T-cell (primary cell): ENCODE measurements at regions not wholly inside any gene's neighbourhood (a gene's known extent, or its start where the extent isn't known, plus 50 kb on each side); places are given as distances from the start of the nearest gene placed in this dataset.

Experiments
- ATAC-seq, 4 experiments: fragments of 200-7000 bp in 3 of 4; fragments of 150-1000 bp in 1 of 4; cut with Tn5 transposase; replicated peaks in 1 of 4; 1 replicate in 3 of 4; 2 replicates in 1 of 4; pipeline ENCODE4 v1.10.0; 2021; ENCODE audit warnings: moderate library complexity in 3 of 4, mild to moderate bottlenecking in 2 of 4, moderate number of reproducible peaks in 1 of 4
- CTCF ChIA-PET, 2 donors: fragments of 300-600 bp; sonication (Branson Sonifier 250); formaldehyde crosslinking; loops; one replicate each; lab custom pipeline; 2022; ENCODE audit warnings: antibody characterized with exemption in 2 of 2; lab: Charles Lee
- POLR2A ChIA-PET, 2 donors: fragments of 300-600 bp; sonication (Branson Sonifier 250); formaldehyde crosslinking; loops; one replicate each; lab custom pipeline; 2022; ENCODE audit warnings: antibody characterized with exemption in 2 of 2; lab: Charles Lee
- DNase-seq, 35 experiments: peaks; one replicate each; pipeline versions ENCODE4 v3.0.0 to v3.0.0-alpha.2; 2013 to 2023
- H3K27ac ChIP-seq: one replicate; pipeline ENCODE4 v1.5.1; 2013; ENCODE audit warnings: low read length
- H3K27me3 ChIP-seq, 2 experiments: replicated peaks in 1 of 2; 1 replicate in 1 of 2; 2 replicates in 1 of 2; pipeline versions ENCODE4 v1.6.1 to v1.7.0; 2013; ENCODE audit warnings: low read length in 1 of 2, mixed read lengths in 1 of 2; ENCODE audit not compliant: control insufficient read depth in 2 of 2, insufficient read depth in 2 of 2; ENCODE audit errors: extremely low read depth in 1 of 2
- H3K36me3 ChIP-seq, 2 donors: 1 replicate in 1 of 2; 2 replicates in 1 of 2; pipeline versions ENCODE4 v1.6.1 to v1.7.0; 2013; ENCODE audit warnings: low read length in 1 of 2; ENCODE audit not compliant: control insufficient read depth in 2 of 2, insufficient read depth in 1 of 2; ENCODE audit errors: extremely low read depth in 1 of 2
- H3K4me1 ChIP-seq, 2 experiments: 1 replicate in 1 of 2; 2 replicates in 1 of 2; pipeline versions ENCODE4 v1.6.1 to v1.7.0; 2013; ENCODE audit warnings: low read length in 2 of 2, mixed read lengths in 1 of 2; ENCODE audit not compliant: insufficient read depth in 2 of 2, control insufficient read depth in 1 of 2; ENCODE audit errors: extremely low read depth in 1 of 2
- H3K4me3 ChIP-seq, 2 donors: 1 replicate in 1 of 2; 2 replicates in 1 of 2; pipeline versions ENCODE4 v1.5.1 to v1.7.0; 2013; ENCODE audit warnings: mild to moderate bottlenecking in 2 of 2, low read length in 1 of 2, moderate library complexity in 1 of 2; ENCODE audit not compliant: control insufficient read depth in 1 of 2; ENCODE audit errors: extremely low read depth in 1 of 2
- H3K9me3 ChIP-seq: 2 replicates; pipeline ENCODE4 v1.7.0; 2013
- H3K27ac Mint-ChIP-seq, 2 donors: one replicate each; pipeline ENCODE4 v1.8.0; 2020 to 2021; ENCODE audit warnings: mild to moderate bottlenecking in 2 of 2, mixed read lengths in 2 of 2
- H3K27me3 Mint-ChIP-seq, 2 donors: one replicate each; pipeline ENCODE4 v1.8.0; 2021 to 2022; ENCODE audit warnings: mixed read lengths in 2 of 2
- H3K36me3 Mint-ChIP-seq: one replicate; pipeline ENCODE4 v1.8.0; 2021; ENCODE audit warnings: mixed read lengths
- H3K4me1 Mint-ChIP-seq, 3 donors: one replicate each; pipeline ENCODE4 v1.8.0; 2020 to 2022; ENCODE audit warnings: mixed read lengths in 3 of 3, mild to moderate bottlenecking in 1 of 3
- H3K4me3 Mint-ChIP-seq, 3 donors: one replicate each; pipeline ENCODE4 v1.8.0; 2020 to 2022; ENCODE audit warnings: mild to moderate bottlenecking in 3 of 3, mixed read lengths in 3 of 3, moderate library complexity in 3 of 3
- H3K9me3 Mint-ChIP-seq, 3 donors: one replicate each; pipeline ENCODE4 v1.8.0; 2020 to 2022; ENCODE audit warnings: mixed read lengths in 3 of 3
- WGBS: methylation state at CpG from one replicate; pipeline ENCODE4 v1.1.5; 2013; ENCODE audit warnings: missing lambda C conversion rate; ENCODE audit not compliant: insufficient coverage; 5-methylcytosine and 5-hydroxymethylcytosine counted together

DNA sequence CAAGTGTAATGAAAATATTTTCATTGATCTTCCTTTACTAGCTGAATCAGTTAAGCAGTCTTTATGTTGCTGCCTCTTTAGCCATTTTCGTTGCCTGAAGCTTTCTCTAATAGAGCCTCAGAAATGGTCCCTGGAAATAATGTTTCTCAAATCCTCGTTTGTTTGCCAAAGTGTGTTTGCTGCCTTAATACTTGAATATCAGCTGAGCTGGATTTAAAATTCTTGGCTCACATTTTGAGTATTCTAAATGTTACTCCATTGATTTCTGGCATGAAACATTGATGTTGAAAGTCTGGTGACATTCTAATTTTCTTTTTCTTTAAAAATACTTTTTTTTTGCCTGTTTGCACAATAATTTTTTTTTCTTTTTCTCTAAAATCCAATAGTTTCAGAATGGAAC, 84.6 kb upstream of the SERBP1 start:
- no peaks in the 10 kb centered on the region for H3K4me1 ChIP-seq
- no peak overlapping the region for H3K27ac Mint-ChIP-seq
- H3K9me3 Mint-ChIP-seq = peaks cover 5 to 18% (median 11%) of the 10 kb centered on the region in 3 donors
- POLR2A ChIA-PET = no interaction called here
- H3K27me3 Mint-ChIP-seq = peaks cover 0 to 1% of the 10 kb centered on the region in 2 donors
- H3K4me3 Mint-ChIP-seq = no peak overlapping the region
- H3K27me3 ChIP-seq = peaks cover 0 to 4% of the 10 kb centered on the region in 2 experiments
- no peak overlapping the region for H3K27ac ChIP-seq
- DNase-seq (no peak), ATAC-seq (no peak)
- H3K36me3 Mint-ChIP-seq = peaks cover 4% of the 10 kb centered on the region
- H3K4me3 ChIP-seq = no peak overlapping the region
- H3K9me3 ChIP-seq = no peaks in the 10 kb centered on the region
- CTCF ChIA-PET = interaction anchor here (0.5 to 0.6 kb wide), 2 partner anchors 19 to 139 kb away, joined by 4 to 6 read pairs; no protein-coding TSS in a partner anchor
- no peaks in the 10 kb centered on the region for H3K36me3 ChIP-seq
- WGBS = no CpG with 5 or more reads among the region's 2 CpGs
- no peaks in the 10 kb centered on the region for H3K4me1 Mint-ChIP-seq

DNA sequence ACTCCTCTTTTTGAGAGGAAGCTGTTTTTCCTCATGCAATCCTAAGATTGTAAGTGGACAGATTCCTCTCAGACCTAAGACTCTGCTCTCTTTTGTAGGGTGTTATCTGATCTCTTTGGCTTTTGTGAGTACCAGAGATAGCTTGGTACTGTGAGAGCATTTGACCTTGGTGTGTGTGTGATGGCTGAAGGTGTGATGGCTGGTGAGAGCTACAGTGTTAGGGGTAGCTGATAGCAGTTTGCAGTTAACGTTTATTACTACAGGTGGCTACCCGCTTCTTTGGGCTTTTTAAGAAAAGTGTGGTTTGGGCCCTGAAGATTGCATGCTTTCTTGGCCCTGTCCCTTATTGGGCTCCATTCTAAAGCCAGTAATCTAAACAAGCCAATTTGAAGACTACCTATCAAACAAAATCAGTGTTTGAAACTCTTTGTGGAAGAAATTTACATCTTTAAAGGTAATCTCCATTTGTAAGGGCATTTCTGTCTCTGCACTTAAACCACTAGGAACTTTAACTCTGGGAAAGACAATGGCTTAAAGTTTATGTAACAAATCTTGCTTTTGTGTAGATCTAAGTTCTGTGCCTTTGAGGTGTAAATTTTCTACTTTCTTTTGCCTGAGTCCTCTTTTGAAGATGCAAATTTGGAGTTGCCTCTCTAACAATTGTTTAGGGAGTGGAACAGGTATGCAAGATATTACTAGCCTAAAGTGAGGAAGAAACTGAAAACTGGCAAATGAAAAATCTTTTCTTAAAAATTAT, 85.3 kb upstream of the SERBP1 start:
- H3K9me3 Mint-ChIP-seq = peaks cover 5 to 18% (median 11%) of the 10 kb centered on the region in 3 donors
- WGBS = no CpG with 5 or more reads among the region's 2 CpGs
- H3K4me3 Mint-ChIP-seq = no peak overlapping the region
- H3K4me1 Mint-ChIP-seq = no peaks in the 10 kb centered on the region
- ChIA-PET CTCF (interaction anchor here in 1 of 2 donors (0.6 kb wide), 1 partner anchor 18 kb away, joined by 6 read pairs; no protein-coding TSS in a partner anchor), POLR2A (no interaction called here)
- Histone ChIP-seq H3K4me1 (no peaks in the 10 kb centered on the region), H3K9me3 (no peaks in the 10 kb centered on the region), H3K4me3 (no peak overlapping the region), H3K27ac (no peak overlapping the region), H3K27me3 (peaks cover 0 to 4% of the 10 kb centered on the region in 2 experiments), H3K36me3 (no peaks in the 10 kb centered on the region)
- DNase-seq = no peak
- no peak overlapping the region for H3K27ac Mint-ChIP-seq
- H3K36me3 Mint-ChIP-seq = peaks cover 4% of the 10 kb centered on the region
- no peak for ATAC-seq
- peaks cover 0 to 1% of the 10 kb centered on the region in 2 donors for H3K27me3 Mint-ChIP-seq

DNA sequence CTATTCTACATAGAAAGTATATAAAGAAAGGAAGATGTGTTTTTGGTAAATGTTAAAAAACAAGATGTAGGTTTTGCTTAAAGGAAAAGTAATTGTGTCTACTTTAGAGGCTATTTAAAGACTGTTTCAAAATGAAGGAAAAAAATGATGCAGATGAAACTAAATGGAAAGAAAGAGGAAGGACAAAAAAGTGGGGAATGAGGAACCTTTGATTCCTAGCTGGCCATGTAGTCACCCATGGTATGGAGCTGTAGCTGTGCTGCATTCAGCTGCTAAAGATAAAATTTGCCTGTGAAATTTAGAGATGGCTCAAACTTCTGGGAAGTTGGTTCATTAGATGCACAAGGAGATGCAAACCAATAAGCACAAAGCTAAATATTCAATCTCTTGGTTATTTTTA, 86.8 kb upstream of the SERBP1 start:
- ATAC-seq (no peak), DNase-seq (no peak)
- no peak overlapping the region for H3K27ac ChIP-seq
- H3K4me3 ChIP-seq = no peak overlapping the region
- no peaks in the 10 kb centered on the region for H3K4me1 Mint-ChIP-seq
- peaks cover 0 to 4% of the 10 kb centered on the region in 2 experiments for H3K27me3 ChIP-seq
- H3K9me3 ChIP-seq = no peaks in the 10 kb centered on the region
- peaks cover 5 to 18% (median 11%) of the 10 kb centered on the region in 3 donors for H3K9me3 Mint-ChIP-seq
- ChIA-PET POLR2A (no interaction called here), CTCF (no interaction called here)
- peaks cover 0 to 1% of the 10 kb centered on the region in 2 donors for H3K27me3 Mint-ChIP-seq
- no peaks in the 10 kb centered on the region for H3K36me3 ChIP-seq
- H3K27ac Mint-ChIP-seq = no peak overlapping the region
- no peak overlapping the region for H3K4me3 Mint-ChIP-seq
- peaks cover 4% of the 10 kb centered on the region for H3K36me3 Mint-ChIP-seq
- no peaks in the 10 kb centered on the region for H3K4me1 ChIP-seq

DNA sequence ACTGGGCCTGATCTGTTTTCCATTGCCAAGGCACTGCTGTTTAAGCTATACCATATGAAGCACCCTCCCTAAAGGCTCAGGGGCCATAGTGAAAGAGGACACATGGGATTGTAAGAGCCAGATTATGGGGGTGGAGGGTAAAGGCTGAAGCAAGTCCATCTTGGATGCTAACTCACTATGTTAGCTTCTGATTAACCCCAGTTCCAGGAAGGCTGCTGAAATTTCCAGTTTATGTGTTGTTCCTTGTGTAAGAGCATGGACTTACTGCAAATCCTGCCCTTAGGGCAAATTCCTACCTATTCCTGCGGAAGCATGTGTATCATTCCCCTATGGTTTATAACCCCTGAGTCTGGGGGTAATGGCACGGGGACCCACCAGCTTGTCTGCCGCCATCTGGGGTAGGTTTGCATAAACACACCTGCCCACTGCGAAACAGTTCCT, 91.8 kb upstream of the SERBP1 start:
- ChIA-PET CTCF (interaction anchor here in 1 of 2 donors (0.6 to 1.0 kb wide), 2 partner anchors 155 to 194 kb away, joined by 3 to 7 read pairs; no protein-coding TSS in a partner anchor), POLR2A (no interaction called here)
- Histone ChIP-seq H3K27ac (no peak overlapping the region), H3K36me3 (no peaks in the 10 kb centered on the region), H3K4me1 (peaks cover 0 to 2% of the 10 kb centered on the region in 2 experiments), H3K27me3 (peaks cover 0 to 9% of the 10 kb centered on the region in 2 experiments), H3K4me3 (no peak overlapping the region), H3K9me3 (no peaks in the 10 kb centered on the region)
- no peak overlapping the region for H3K27ac Mint-ChIP-seq
- H3K9me3 Mint-ChIP-seq = no peaks in the 10 kb centered on the region
- DNase-seq (no peak), ATAC-seq (no peak)
- no peaks in the 10 kb centered on the region for H3K4me1 Mint-ChIP-seq
- 100% methylated on average over 1 of the region's 4 CpGs for WGBS
- peaks cover 9 to 10% of the 10 kb centered on the region in 2 donors for H3K27me3 Mint-ChIP-seq
- H3K36me3 Mint-ChIP-seq = no peaks in the 10 kb centered on the region
- no peak overlapping the region for H3K4me3 Mint-ChIP-seq

DNA sequence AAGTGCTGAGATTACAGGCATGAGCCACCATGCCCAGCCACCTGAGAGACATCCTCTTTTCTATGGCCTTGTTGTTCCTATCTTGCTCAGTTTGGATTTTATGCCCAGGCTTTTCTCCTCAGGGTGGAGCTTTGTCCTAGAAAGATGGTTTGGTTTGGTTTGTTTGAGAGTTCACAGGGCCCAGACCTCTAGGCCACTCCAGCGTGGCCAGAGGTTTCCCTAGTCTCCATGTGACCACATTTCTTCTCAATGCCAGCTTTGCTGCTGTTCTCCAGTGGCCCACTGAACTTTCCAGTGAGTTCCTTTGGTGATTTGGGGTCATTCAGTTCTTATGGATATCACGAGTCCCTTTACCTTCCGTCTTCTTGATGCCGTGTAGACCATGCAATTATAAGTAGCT, 92.6 kb upstream of the SERBP1 start:
- ATAC-seq (no peak), DNase-seq (no peak)
- Histone ChIP-seq H3K27me3 (peaks cover 0 to 9% of the 10 kb centered on the region in 2 experiments), H3K36me3 (no peaks in the 10 kb centered on the region), H3K27ac (no peak overlapping the region), H3K9me3 (no peaks in the 10 kb centered on the region), H3K4me1 (peaks cover 0 to 2% of the 10 kb centered on the region in 2 experiments), H3K4me3 (no peak overlapping the region)
- Mint-ChIP-seq H3K27me3 (peaks cover 13 to 14% of the 10 kb centered on the region in 2 donors), H3K27ac (no peak overlapping the region), H3K4me1 (no peaks in the 10 kb centered on the region), H3K4me3 (no peak overlapping the region), H3K9me3 (no peaks in the 10 kb centered on the region), H3K36me3 (no peaks in the 10 kb centered on the region)
- POLR2A ChIA-PET = interaction anchor here in 1 of 2 donors (0.6 kb wide), 1 partner anchor 301 kb away, joined by 17 read pairs; no protein-coding TSS in a partner anchor
- CTCF ChIA-PET = interaction anchor here in 1 of 2 donors (1.0 kb wide), 1 partner anchor 193 kb away, joined by 7 read pairs; no protein-coding TSS in a partner anchor
- no CpG with 5 or more reads among the region's 4 CpGs for WGBS

DNA sequence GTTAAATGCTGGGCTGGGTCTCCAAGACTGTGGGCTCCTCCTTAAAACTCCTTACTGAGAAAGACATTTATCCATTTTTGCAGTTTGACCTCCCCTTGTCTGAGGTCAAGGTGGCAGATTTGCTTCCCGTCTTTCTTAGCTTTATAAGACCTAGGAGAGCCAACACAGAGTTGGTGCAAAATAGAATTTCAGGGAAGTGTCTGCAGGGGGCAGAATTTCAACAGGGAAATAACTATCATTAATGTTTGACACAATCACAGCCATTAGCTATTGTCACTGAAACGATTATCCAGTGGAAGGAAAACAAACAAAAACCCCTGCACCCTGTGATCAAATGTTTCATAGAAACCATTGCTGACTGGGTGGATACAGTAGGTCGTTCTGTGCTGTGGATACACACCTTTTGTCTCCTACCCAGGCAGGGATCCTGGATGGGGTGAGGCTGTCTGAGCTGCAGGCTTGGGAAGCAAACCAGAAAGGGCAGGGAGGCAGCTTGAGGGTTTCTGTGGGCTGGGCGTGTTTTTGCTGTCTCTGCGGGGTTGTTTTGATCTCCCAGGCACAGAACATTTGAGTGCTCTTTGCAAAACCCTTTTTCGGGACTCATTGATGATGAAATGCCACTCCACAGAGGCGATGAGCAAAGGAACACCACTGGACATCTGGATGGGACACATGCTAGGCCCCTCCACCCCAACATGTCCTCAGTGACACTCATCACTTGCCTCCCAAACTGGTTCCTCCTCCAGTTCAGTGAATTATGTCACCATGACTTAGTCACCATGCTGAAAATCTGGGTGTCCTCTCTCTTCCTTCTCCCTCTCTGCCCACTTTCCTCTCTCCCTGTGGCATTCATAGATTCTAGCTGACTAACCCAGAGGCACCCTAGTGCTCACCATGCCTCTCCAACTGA, 94.2 kb upstream of the SERBP1 start:
- Mint-ChIP-seq H3K27ac (no peak overlapping the region), H3K4me1 (no peaks in the 10 kb centered on the region), H3K36me3 (no peaks in the 10 kb centered on the region), H3K4me3 (no peak overlapping the region), H3K27me3 (peaks cover 13 to 14% of the 10 kb centered on the region in 2 donors), H3K9me3 (no peaks in the 10 kb centered on the region)
- H3K27me3 ChIP-seq = peaks cover 0 to 7% of the 10 kb centered on the region in 2 experiments
- ATAC-seq (no peak), DNase-seq (no peak)
- peaks cover 0 to 2% of the 10 kb centered on the region in 2 experiments for H3K4me1 ChIP-seq
- no peak overlapping the region for H3K4me3 ChIP-seq
- ChIA-PET POLR2A (no interaction called here), CTCF (no interaction called here)
- no peak overlapping the region for H3K27ac ChIP-seq
- no peaks in the 10 kb centered on the region for H3K36me3 ChIP-seq
- 58% methylated on average over 5 of the region's 7 CpGs for WGBS
- no peaks in the 10 kb centered on the region for H3K9me3 ChIP-seq
